Pulmonary artery endothelial cell (primary cell): ENCODE measurements at regions not wholly inside any gene's neighbourhood (a gene's known extent, or its start where the extent isn't known, plus 50 kb on each side); places are given as distances from the start of the nearest gene placed in this dataset.

Experiments used
- DNase-seq: peaks from one replicate; pipeline ENCODE4 v3.0.0-alpha.2; 2011; ENCODE audit warnings: low read depth, low spot score

DNA sequence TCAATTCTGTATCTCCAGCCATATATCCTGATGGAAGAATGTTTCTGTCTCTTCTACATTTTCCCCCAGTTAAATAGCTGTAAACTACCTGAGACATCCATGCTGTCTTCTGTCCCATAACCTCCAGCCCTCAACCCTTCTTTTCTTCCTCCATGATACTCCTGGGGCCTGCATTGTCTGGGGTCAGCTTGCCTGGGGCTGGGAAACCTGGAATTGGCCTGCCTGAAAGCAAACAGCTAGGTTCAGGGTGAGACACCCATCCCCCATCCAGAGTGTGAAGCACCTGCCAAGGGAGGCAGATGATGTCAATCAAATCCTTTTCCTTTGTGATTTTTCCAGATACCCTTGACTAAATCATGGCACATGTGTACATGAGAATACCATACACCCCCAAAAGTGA is 313.7 kb upstream of the MGAT5 start:
- DNase-seq, result no peak

DNA sequence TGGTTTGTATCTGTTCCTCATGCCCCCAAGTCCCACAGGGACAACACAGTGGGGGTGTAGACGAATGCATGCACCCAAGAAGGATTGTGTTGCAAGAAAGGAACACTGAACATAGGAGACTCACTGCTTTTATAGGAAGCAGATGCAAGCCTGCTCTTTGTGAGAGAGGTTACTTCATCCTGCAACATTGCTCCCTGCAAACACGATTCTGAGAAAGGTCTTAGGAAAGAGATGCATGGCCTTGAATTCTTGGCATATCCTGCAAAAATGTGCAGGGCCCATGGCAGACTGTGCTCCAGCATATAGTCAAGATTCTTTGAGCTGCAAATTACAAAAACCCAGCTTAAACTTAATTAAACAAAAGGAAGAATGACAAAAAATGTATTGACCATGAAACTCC is 312.2 kb upstream of the MGAT5 start:
- no peak for DNase-seq

DNA sequence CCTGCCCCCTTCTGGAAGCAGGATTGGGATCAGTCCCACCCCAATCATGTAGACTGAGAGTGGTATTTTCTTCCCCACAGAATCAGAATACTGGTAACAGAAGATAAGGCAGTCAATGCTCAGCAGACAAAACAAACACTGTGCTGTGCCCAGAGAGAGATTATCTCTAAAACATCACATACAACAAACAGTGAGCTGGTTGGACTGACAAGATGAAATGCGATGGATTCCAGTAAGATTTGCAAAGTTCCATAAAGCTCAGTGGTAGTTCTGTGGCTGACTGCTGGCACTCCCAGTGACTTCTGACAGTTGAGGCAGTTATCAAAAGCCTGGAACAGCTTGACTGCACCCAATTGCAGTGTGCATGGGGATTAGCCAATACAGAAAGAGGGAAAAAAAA is 311.5 kb upstream of the MGAT5 start:
- DNase-seq, result no peak

DNA sequence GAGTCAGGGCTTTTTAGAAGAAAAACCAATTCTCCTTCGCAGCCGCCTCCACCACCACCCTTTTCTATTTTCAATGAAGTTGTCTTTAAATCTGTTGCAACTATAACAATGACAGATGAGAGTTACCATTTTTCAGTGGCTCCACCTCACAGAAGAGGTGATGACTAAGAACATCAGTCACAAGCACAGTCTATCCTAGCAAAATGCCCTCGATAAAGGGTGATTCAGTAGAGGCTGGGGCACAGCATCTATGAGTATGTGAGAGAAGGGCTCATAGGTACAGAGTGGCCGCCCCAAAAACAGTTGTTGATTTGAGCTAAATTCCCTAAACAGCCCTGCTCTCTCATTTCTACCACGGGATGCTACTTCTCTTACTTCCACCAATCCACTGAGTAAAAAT is 310.8 kb upstream of the MGAT5 start:
- DNase-seq, result no peak

DNA sequence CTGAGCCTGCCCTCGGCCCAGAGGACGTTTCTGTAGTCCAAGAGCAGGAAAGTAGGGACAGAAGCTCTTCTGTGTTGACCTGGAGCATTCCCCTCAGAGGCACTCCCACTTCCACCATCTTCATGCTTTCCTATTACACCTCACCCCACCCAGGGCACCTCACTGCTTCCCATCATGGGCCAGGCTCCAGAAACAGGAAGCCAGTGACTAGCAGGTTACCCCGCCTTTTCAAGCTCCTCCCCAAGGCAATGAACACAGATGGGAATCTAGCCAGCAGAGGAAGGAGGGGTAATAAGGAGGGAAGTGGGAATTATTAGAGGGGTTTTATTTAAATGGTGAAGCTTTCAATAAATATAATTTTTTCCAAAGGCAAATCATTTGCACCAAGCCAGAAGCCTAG is 308.8 kb upstream of the MGAT5 start:
- DNase-seq, result no peak

DNA sequence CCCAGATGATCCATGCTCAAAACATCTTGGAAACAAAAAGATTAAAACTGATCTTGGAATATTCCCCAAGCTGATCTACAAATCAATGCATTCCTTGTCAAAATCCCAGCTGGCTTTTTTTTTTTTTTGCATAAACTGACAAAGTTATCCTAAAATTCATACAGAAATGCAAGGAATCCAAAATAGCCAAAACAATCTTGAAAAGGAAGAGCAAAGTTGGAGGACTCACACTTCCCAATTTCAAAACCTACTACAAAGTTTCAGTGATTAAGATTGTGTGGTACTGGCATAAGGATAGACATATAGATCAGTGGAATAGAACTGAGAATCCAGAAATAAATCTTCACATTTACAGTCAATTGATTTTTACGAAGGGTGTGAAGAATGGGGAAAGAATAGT is 306.8 kb upstream of the MGAT5 start:
- no peak for DNase-seq

DNA sequence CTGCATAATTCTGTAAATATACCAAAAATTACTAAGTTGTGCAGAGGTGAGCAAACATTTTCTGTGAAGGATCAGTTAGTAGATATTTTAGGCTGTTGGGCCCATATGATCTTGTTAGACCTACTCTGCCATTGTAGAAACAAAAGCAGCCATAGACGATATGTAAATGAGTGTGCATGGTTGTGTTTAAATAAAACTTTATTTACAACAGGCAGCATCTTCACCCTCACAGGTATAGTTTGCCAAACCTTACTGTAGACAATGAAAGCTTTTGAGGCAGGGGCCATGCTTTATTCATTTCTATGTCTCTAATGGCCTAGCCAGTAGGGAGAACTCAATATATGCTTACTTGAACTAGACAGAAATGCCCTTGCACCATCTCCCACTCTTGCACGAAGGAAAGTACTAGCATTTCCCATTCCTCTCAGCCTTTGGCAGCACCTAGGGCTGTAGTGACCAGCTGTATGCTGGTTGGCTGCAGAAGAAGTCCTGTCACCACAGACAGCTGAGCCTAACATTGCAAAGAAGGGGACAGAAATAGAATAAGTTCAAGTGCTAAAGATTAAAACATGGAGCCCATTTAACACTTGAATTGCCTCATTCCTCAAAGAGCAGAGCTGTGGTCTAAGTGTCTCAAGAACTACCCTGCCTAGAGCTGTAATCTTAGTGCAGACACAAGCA is 305.1 kb upstream of the MGAT5 start:
- DNase-seq, result no peak

DNA sequence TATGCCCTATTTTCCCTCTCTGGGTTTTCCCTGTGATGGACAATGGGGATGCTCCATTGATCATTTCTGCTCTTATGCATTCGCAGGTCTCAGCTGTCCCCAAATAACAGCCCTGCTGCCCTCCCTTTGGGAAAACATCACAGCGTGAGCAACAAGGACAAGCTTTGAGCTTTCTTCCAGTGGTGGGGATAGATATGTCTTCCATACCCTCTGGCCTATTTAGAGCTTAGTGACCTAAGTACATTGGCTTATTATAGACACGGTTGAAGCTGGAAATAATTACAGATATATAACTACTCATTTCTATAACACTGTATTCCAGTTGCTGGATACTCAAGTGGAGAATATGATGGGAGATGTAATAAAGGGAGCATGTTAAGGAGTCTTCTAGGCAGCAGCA is 304.3 kb upstream of the MGAT5 start:
- no peak for DNase-seq

DNA sequence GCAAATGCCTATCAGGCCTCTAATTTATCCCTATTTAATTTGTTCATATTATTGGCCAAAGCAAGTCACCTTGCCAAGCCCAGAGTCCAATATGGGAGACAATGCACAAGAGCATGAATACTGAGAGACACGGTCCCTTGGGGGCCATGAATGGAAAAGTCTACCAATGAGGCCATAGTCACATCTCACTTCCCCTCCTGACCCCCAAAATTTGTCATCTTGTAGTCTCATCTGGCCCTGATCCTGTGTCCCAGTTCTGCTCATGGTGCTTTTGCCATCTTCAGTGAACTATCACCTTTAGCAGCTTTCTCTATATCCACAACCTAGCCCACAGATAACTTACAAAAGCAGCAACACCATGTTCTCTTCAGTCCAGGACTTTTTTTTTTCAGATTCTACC is 302.7 kb upstream of the MGAT5 start:
- DNase-seq, result no peak

DNA sequence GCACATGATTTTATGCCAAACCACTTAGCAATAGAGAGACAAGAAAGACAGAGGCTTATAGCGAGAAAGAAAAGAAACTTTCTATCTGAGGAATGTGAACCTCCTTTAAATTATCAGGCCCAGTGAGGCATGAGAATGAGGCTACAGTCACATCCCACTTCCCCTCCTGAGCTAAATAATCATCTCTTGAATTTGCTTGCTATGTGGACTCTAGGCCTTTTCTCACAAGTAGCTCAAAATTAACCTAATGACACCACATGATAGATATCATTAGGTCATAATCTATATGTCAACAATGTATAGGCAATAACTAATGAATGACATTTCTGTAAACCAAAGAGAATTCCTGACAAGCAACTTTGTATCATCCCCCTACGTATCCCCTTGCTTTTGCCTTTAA is 301.5 kb upstream of the MGAT5 start:
- no peak for DNase-seq

DNA sequence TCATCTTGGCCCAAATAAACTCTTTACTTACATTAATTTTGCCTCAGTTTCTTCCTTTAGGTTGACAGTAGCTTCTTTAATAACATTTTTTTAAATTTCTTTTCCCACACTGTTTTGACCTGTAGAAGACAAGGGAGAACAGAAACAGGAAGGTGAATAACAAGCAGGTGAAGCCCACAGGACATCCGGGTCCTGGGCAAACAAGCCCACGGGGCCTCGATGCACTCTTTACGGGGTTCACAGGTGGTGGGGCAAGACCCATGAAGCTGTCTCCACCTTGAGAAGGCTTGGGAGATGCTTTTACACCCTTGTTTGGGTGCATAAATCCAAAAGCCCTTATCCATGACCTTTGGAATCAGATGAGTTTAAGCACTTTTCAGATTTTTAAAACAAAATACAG is 301.0 kb upstream of the MGAT5 start:
- no peak for DNase-seq

DNA sequence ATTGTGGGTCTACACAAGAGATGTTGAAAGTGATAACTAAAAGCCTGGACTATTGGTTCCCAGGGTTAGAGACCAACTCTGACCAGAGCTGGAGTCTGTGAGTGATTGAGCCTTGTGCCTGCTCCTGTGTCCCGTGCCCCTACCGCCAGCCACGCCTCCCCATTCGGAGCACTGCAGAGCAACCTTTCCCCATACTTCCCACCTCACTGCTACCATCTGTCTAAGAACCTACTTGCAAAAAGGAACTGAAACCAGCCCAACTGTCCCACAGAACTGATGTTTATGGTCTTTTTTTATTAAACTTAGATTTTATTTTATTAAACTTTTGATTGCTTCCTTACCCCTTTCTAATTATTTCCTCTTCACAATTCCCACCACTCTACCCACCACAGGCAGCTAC is 300.3 kb upstream of the MGAT5 start:
- no peak for DNase-seq

DNA sequence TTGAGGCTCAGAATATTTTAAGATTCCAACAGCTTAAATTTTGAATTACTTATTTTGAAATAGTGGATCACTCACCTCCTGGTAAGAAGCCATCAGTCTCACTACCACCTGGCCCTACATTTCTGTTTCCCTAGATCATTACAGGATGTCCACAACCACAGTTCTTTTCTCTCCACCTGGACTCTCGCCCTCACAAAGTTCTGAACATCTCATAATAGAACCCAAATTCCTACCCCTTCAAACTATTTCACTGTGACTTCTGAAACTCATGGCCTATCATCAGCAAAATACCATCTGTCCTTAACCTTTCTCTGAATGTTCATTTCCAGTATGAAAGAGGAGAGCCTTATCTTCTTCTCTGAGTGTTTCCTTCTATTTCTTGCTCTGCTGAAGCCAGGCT is 299.2 kb upstream of the MGAT5 start:
- no peak for DNase-seq

DNA sequence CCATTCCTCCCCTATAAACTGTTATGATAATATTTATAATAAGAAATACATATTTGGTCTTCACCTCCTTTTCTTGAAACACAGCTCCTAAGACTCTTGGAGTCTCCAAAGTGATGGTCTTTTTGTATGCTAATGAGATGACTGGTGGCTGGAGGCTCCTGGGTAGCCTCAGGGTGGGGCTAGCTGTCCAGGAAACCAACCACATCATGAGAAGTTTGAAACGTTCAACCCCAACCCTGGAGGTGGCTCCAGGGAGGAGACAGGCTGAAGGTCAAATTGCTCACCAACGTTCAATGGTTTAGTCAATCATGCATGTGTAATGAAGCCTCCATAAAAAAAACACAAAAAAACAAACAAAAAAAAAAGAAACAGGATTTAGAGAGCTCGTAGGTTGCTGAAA is 298.7 kb upstream of the MGAT5 start:
- DNase-seq, result no peak

DNA sequence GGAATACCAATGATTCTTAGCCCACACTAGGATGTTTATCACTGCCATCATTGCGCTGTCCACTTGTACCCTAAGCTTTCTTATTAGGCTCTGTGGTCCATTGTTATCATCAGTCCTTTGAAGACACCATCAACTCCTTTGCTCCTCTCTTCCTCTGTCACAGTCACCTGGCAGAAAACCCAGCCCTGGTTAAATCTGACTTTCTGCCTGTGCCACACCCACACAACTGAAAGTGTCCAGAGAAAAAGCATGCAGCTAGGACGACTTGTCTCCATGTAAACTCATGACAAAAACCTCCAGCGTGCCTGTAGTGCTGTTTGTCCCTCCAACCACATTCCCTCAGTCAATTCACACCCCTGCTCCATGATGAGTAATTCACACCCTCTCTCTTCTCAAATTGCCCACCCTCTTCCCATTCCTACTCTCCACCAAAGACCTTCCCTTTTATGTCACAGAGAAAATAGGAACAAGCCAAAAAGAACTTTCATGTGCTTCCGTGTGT is 297.4 kb upstream of the MGAT5 start:
- DNase-seq, result no peak

DNA sequence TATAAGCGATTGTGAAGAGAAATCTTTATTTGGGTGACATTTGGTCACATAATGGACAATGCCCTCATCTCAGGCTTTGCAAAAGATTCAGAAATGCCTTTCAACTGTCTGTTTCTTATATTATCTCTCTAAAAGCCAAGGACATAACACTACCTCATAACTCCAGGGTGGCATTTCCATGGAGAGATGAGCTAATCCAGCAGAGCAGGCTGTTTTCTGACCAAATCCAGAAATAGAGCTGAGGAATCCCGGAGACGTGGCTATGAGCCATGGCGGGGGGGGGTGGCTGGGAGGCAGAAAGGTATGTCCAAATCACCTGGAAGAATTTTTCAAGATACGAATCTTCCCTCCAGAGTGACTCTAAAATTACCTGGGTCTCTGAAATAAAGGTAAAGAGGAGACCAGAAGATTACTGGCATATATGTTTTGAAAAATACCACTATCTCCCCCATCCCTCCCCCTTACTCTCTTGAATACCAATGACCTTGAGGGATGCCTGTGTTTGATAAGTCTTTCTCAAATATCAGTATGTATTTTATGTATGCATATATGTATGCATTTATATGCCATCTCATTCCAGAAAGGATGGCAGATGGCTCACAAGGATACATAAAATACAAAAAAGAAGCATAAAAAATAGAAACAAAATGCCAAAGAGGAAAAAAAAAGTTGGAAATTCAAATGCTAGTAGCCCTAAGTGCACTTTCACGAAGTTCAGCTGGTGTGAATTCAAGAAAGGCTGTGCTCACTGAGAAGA is 296.0 kb upstream of the MGAT5 start:
- no peak for DNase-seq

DNA sequence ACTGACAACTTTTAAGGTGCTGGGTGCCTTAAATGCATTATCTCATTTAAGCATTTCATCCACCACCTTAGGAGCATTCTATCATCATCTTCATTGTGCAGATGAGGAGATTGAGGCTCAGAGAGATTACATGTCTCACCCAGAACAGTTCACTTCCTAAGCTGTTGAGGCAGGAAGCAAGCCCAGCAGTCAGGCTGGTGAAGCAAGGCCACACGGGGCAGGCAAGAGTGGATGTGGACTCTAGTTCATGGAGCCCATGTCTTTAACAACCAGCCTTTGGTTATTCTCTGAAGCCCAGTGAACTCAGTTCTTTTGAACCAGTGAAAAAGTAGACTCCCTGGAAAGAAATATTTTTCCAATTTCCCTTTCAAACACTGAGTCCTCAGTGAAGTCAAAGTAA is 294.8 kb upstream of the MGAT5 start:
- no peak for DNase-seq

DNA sequence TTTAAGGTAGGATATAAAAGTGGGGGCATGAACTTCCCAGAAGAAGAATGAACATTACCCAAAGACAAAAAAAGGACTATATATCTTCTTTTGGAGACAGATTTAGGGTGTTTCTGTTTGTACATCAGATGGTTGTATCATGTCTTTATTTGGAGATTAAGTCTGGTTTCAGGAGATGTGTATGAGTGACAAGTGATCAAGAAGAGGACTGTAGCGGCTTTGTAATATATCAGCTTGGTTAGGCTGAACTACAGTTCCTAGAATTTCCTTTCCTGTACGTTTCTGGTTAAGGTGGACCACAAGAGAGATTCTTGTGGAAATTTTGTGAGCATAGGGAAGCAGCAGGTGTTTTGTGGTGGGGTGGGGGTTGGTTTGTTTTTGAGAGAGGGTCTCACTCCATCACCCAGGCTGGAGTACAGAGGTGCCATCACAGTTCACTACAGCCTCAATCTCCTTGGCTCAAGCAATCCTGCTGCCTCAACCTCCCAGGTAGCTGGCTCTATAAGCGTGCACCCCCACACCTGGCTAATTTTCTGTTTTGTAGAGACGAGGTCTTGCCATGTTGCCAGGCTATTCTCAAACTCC is 287.1 kb upstream of the MGAT5 start:
- no peak for DNase-seq

DNA sequence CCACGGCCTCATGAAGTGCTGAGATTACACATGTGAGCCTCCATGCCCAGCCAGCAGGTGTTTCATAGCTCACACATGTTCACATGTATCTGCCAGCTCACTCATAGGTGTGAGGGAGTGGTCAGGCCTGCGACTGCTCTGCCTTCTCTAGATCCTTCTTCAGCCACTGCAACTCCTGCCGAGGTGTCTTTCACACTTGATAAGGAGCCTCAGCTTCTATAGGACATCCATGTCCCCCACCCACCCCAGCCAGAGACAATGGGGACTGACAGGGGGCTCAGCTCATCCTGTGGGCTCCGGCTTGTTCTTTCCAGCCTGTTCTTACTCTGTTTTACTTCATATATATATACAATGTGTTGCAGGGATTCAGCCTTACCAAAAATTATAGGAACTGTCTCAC is 286.5 kb upstream of the MGAT5 start:
- DNase-seq, result no peak

DNA sequence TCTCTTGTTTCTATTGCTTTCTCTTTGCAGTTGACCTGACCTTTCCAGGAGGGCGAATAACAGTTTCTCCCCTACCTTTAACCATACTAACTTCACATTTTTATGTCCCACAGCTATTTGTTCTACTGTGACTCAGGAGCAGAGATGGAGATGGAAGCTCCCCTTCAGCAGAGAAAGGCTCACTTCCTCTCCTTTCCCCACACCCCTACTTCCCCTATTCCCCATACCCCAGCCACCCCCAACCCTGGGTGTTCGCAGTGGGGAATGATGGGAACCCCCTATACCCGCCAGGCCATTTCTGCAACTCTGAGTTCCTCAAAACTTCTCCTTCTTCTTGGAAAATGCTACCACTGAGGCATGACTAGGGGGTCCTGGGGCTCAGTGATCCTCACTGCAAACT is 285.4 kb upstream of the MGAT5 start:
- no peak for DNase-seq

DNA sequence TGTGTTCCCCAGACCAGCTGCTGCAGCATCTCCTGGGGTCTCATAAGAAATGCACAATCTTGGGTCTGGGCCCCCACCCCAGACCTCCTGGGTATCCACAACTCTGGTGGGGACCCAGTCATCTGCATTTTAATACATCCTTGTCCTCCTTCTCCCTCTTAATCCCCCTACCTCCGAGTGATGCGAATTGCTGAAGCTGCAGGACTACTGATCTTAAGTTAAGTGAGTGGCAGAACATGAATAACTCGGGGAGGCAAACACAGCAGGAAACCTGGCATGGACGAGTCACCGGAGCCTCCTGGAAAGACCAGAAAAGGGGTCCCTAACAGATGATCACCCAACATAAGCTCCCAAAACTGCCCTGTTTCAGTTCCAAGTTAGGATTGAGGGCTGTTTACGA is 283.2 kb upstream of the MGAT5 start:
- no peak for DNase-seq

DNA sequence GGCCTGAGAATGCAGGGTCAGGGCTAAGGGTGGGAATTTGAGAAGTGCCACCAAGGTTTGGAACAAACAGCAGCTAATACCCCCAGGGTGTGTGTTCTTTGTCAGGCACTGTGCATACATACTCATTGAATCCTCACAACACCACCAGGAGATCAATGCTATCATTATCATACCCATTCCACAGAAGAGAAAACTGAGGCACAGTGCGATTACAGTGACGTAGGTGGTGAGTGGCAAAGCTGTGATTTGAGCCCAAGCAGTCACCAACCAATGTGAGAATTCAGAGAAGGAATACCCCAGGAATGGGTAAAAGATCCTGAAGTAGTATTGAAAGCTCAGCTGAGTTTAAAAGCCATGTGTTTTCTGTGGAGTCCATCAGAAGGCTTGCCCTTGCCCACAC is 281.6 kb upstream of the MGAT5 start:
- no peak for DNase-seq

DNA sequence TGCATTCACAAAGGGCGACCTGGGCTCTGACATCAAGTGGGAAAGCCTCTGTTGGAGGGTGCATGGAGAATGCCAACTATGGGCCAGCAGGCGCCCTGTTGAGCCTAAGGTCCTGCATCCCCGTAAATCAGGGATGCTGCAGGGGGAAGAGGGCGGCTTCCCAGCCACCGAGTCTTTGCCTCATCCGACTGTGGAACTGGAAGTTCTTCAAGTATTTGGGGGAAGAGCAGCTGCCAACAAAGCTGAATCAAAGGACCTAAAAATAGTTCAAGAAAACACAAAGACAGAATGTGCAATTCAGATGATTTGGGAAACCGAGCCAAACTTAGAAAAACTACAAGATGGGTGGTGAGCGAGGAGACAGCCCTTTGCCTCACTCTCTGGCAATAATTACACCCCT is 281.1 kb upstream of the MGAT5 start:
- DNase-seq, result no peak
